Keratinocyte (primary cell): ENCODE measurements at regions not wholly inside any gene's neighbourhood (a gene's known extent, or its start where the extent isn't known, plus 50 kb on each side); places are given as distances from the start of the nearest gene placed in this dataset.

Source experiments
- DNase-seq: peaks from one replicate; pipeline ENCODE4 v3.0.0-alpha.2; 2011; ENCODE audit warnings: low read depth, missing footprints, low spot score
- FAIRE-seq: peaks from 2 replicates; lab custom pipeline; 2011; peaks lifted over from hg19 to GRCh38; lab: Jason Lieb, UNC
- H2AFZ ChIP-seq: 2 replicates; pipeline ENCODE4 v1.6.0; 2012; ENCODE audit warnings: low read length, control low read depth, inconsistent platforms; ENCODE audit not compliant: control insufficient read depth
- H3K27ac ChIP-seq: 2 replicates; pipeline ENCODE4 v1.5.1; 2011; ENCODE audit warnings: low read length; ENCODE audit not compliant: control insufficient read depth, insufficient read depth
- H3K27me3 ChIP-seq: 3 replicates; pipeline ENCODE4 v1.6.0; 2011; ENCODE audit warnings: low read length; ENCODE audit not compliant: control insufficient read depth, insufficient read depth; ENCODE audit errors: extremely low read depth
- H3K36me3 ChIP-seq, 2 experiments: 2 replicates in 1 of 2; 3 replicates in 1 of 2; pipeline ENCODE4 v1.5.1; 2011; ENCODE audit warnings: low read length in 2 of 2, mild to moderate bottlenecking in 1 of 2; ENCODE audit not compliant: control insufficient read depth in 2 of 2, insufficient read depth in 2 of 2; ENCODE audit errors: extremely low read depth in 1 of 2
- H3K4me1 ChIP-seq: 3 replicates; pipeline ENCODE4 v1.5.1; 2011; ENCODE audit warnings: low read length; ENCODE audit not compliant: control insufficient read depth, insufficient read depth; ENCODE audit errors: extremely low read depth
- H3K4me2 ChIP-seq: 3 replicates; pipeline ENCODE4 v1.6.0; 2011; ENCODE audit warnings: low read depth, low read length; ENCODE audit not compliant: control insufficient read depth, insufficient read depth; ENCODE audit errors: extremely low read depth
- H3K4me3 ChIP-seq, 3 experiments: fragments of 200-600 bp in 1 of 3; sonication (generic) in 1 of 3; 2 replicates in 2 of 3; 3 replicates in 1 of 3; pipeline ENCODE4 v1.5.1; 2011 to 2016; ENCODE audit warnings: low read length in 3 of 3, mild to moderate bottlenecking in 3 of 3, control low read depth in 2 of 3, inconsistent platforms in 1 of 3, low read depth in 1 of 3, mixed read lengths in 1 of 3, mixed run types in 1 of 3, moderate library complexity in 1 of 3; ENCODE audit not compliant: control insufficient read depth in 2 of 3, insufficient read depth in 2 of 3; ENCODE audit errors: extremely low read depth in 1 of 3
- H3K79me2 ChIP-seq: 2 replicates; pipeline ENCODE4 v1.6.0; 2012; ENCODE audit warnings: low read length; ENCODE audit not compliant: control insufficient read depth, insufficient read depth
- H3K9ac ChIP-seq: 3 replicates; pipeline ENCODE4 v1.6.0; 2011; ENCODE audit warnings: low read length; ENCODE audit not compliant: control insufficient read depth, insufficient read depth; ENCODE audit errors: extremely low read depth
- H3K9me1 ChIP-seq: 3 replicates; pipeline ENCODE4 v1.6.0; 2011; ENCODE audit warnings: low read length; ENCODE audit not compliant: control insufficient read depth, insufficient read depth; ENCODE audit errors: extremely low read depth
- H3K9me3 ChIP-seq: 2 replicates; pipeline ENCODE4 v1.5.1; 2012; ENCODE audit warnings: low read depth, low read length; ENCODE audit not compliant: control insufficient read depth
- H4K20me1 ChIP-seq: 3 replicates; pipeline ENCODE4 v1.6.0; 2011; ENCODE audit warnings: low read length; ENCODE audit not compliant: control insufficient read depth, insufficient read depth; ENCODE audit errors: extremely low read depth
- EZH2 ChIP-seq: IDR thresholded peaks from one replicate; pipeline ENCODE4 v1.6.1; 2012; ENCODE audit warnings: inconsistent platforms, mild to moderate bottlenecking, low read length, moderate library complexity
- dilution Hi-C: fragments of 300-500 bp; cut with MboI; formaldehyde crosslinking; loops from one replicate; pipeline ENCODE4 v1.7.0; 2020; ENCODE audit warnings: low sequenced_read_pairs; ENCODE audit not compliant: extremely low pct_ligation_motif_present
- TF ChIP-seq, protein P1 (sequence below), 3 experiments: IDR thresholded peaks in 1 of 3; conservative IDR thresholded peaks in 1 of 3; optimal IDR thresholded peaks in 1 of 3; 2 replicates in 2 of 3; 3 replicates in 1 of 3; pipeline versions ENCODE3 to v1.5.1; 2011; ENCODE audit warnings: low read length in 3 of 3, mild to moderate bottlenecking in 3 of 3, moderate library complexity in 2 of 3, control low read depth in 1 of 3, inconsistent platforms in 1 of 3; ENCODE audit not compliant: insufficient read depth in 2 of 3; ENCODE audit errors: extremely low read depth in 1 of 3

DNA sequence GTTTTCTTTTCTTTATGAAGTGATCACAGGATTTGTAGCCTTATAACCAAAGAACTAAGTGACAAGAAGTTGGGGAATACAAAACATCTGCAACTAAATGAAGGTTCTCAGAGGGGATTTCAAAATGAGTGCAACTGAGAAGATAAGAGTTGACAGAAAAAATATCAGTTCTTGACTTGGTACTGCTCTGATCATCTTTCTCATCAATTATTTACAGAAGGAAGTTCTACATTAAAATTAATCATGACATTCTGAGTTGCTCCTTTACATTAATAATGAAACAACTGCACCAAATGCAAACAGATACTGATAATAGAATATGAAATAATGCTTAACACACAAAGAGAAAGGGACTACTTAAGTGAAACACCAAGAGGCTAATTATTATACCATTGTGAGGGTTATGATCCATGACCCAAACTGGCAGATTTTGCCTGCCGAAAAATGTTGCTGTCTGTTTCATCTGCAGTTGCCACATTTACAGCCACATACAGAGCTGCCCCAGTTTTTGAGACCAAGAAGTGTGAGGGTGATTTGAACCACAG is 561.9 kb upstream of the ANO5 start:
- no peak overlapping the region for H3K9ac ChIP-seq
- no peaks in the 10 kb centered on the region for H3K27me3 ChIP-seq
- H2AFZ ChIP-seq = no peak overlapping the region
- dilution Hi-C loops = no loop called here
- H3K9me3 ChIP-seq = no peaks in the 10 kb centered on the region
- TF ChIP-seq, protein P1, sequence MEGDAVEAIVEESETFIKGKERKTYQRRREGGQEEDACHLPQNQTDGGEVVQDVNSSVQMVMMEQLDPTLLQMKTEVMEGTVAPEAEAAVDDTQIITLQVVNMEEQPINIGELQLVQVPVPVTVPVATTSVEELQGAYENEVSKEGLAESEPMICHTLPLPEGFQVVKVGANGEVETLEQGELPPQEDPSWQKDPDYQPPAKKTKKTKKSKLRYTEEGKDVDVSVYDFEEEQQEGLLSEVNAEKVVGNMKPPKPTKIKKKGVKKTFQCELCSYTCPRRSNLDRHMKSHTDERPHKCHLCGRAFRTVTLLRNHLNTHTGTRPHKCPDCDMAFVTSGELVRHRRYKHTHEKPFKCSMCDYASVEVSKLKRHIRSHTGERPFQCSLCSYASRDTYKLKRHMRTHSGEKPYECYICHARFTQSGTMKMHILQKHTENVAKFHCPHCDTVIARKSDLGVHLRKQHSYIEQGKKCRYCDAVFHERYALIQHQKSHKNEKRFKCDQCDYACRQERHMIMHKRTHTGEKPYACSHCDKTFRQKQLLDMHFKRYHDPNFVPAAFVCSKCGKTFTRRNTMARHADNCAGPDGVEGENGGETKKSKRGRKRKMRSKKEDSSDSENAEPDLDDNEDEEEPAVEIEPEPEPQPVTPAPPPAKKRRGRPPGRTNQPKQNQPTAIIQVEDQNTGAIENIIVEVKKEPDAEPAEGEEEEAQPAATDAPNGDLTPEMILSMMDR (optimal IDR thresholded peaks at IDR 0.05 in 1 of 3, IDR thresholded peaks at IDR 0.05 in 1 of 3, conservative IDR thresholded peaks at IDR 0.05 in 1 of 3; ENCODE audit: extremely low read depth in 1 of 3, insufficient read depth in 2 of 3, low read length in 3 of 3) = no peak
- no peak for TF ChIP-seq EZH2
- no peaks in the 10 kb centered on the region for H4K20me1 ChIP-seq
- FAIRE-seq = no peak
- H3K4me2 ChIP-seq = no peak overlapping the region
- no peaks in the 10 kb centered on the region for H3K9me1 ChIP-seq
- H3K4me3 ChIP-seq = no peak overlapping the region
- DNase-seq = no peak
- no peaks in the 10 kb centered on the region for H3K4me1 ChIP-seq
- no peaks in the 10 kb centered on the region for H3K36me3 ChIP-seq
- H3K79me2 ChIP-seq = no peaks in the 10 kb centered on the region
- H3K27ac ChIP-seq = no peak overlapping the region

DNA sequence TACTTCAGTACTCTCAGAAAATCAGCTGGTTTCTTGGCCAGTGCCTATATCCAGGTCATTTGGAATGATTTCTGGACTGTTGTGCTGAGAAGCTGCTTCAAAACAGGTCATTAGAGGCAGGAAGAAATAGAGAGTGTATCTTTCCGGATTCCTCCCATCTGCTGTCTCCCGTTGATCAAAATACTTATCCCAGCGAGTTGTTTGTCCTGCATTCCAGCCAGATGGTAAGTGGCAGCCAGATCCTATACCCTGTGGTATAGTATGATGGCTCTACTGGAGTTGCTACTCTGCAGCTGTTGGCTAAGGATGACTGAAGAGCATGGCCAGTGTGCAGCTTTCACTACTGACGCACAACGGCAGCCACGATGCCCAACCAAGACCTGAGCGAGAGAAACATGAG is 560.9 kb upstream of the ANO5 start:
- Histone ChIP-seq H3K27me3 (no peaks in the 10 kb centered on the region), H3K36me3 (no peaks in the 10 kb centered on the region), H3K9me3 (no peaks in the 10 kb centered on the region), H3K79me2 (no peaks in the 10 kb centered on the region), H3K27ac (no peak overlapping the region), H3K9ac (no peak overlapping the region), H3K4me3 (no peak overlapping the region), H3K9me1 (no peaks in the 10 kb centered on the region), H3K4me2 (no peak overlapping the region), H2AFZ (no peak overlapping the region), H3K4me1 (no peaks in the 10 kb centered on the region), H4K20me1 (no peaks in the 10 kb centered on the region)
- no peak for TF ChIP-seq EZH2
- TF ChIP-seq, protein P1 (optimal IDR thresholded peaks at IDR 0.05 in 1 of 3, IDR thresholded peaks at IDR 0.05 in 1 of 3, conservative IDR thresholded peaks at IDR 0.05 in 1 of 3; ENCODE audit: extremely low read depth in 1 of 3, insufficient read depth in 2 of 3, low read length in 3 of 3) = no peak
- dilution Hi-C loops = no loop called here
- no peak for DNase-seq
- FAIRE-seq = no peak
